ENCODE measurements at regions not wholly inside any gene's neighbourhood (a gene's known extent, or its start where the extent isn't known, plus 50 kb on each side); places are given as distances from the start of the nearest gene placed in this dataset.

DNA sequence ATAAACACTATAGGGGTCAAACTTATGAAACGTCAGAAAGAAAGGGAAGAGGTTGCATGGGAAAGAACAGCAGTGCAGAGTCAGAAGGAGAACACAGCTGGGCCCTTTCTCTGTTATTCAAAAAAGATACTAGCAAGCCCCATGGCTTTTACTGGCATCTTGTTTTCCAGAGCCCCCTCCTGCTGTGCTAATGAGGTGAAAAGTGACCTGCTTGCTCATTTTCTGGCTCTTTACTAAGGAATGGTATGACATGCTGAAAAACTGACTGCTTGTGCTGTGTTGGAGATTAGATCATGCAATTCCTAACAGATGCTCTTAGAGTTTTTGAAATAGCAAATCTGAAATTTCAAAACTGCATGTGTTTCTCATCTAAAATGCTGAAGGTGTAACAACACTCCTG, 541.6 kb upstream of the ALCAM start:
- Histone ChIP-seq H3K9me1 (ENCODE audit: control insufficient read depth, extremely low read depth, insufficient read depth, low read length) (no peaks in the 10 kb centered on the region), H3K9me3 (ENCODE audit: control insufficient read depth, low read depth, low read length) (no peaks in the 10 kb centered on the region), H3K36me3 (ENCODE audit: control insufficient read depth in 2 of 2, extremely low read depth in 1 of 2, insufficient read depth in 2 of 2, low read length in 2 of 2) (no peaks in the 10 kb centered on the region), H3K27me3 (ENCODE audit: control insufficient read depth, extremely low read depth, insufficient read depth, low read length) (no peaks in the 10 kb centered on the region), H3K9ac (ENCODE audit: control insufficient read depth, extremely low read depth, insufficient read depth, low read length) (no peak overlapping the region), H3K4me1 (ENCODE audit: control insufficient read depth, extremely low read depth, insufficient read depth, low read length) (no peaks in the 10 kb centered on the region), H3K4me3 (ENCODE audit: control insufficient read depth in 2 of 3, extremely low read depth in 1 of 3, insufficient read depth in 2 of 3, low read depth in 1 of 3, low read length in 3 of 3) (no peak overlapping the region), H4K20me1 (ENCODE audit: control insufficient read depth, extremely low read depth, insufficient read depth, low read length) (no peaks in the 10 kb centered on the region), H3K4me2 (ENCODE audit: control insufficient read depth, extremely low read depth, insufficient read depth, low read depth, low read length) (no peak overlapping the region), H2AFZ (ENCODE audit: control insufficient read depth, low read length) (no peak overlapping the region), H3K79me2 (ENCODE audit: control insufficient read depth, insufficient read depth, low read length) (no peaks in the 10 kb centered on the region), H3K27ac (ENCODE audit: control insufficient read depth, insufficient read depth, low read length) (no peak overlapping the region)
- no peak for TF ChIP-seq EZH2 (IDR thresholded peaks at IDR 0.05; ENCODE audit: low read length)
- TF ChIP-seq, protein P1, sequence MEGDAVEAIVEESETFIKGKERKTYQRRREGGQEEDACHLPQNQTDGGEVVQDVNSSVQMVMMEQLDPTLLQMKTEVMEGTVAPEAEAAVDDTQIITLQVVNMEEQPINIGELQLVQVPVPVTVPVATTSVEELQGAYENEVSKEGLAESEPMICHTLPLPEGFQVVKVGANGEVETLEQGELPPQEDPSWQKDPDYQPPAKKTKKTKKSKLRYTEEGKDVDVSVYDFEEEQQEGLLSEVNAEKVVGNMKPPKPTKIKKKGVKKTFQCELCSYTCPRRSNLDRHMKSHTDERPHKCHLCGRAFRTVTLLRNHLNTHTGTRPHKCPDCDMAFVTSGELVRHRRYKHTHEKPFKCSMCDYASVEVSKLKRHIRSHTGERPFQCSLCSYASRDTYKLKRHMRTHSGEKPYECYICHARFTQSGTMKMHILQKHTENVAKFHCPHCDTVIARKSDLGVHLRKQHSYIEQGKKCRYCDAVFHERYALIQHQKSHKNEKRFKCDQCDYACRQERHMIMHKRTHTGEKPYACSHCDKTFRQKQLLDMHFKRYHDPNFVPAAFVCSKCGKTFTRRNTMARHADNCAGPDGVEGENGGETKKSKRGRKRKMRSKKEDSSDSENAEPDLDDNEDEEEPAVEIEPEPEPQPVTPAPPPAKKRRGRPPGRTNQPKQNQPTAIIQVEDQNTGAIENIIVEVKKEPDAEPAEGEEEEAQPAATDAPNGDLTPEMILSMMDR (optimal IDR thresholded peaks at IDR 0.05 in 1 of 3, IDR thresholded peaks at IDR 0.05 in 1 of 3, conservative IDR thresholded peaks at IDR 0.05 in 1 of 3; ENCODE audit: extremely low read depth in 1 of 3, insufficient read depth in 2 of 3, low read length in 3 of 3) = no peak
- DNase-seq (ENCODE audit: low read depth, low spot score) = no peak
- dilution Hi-C loops (cut with MboI; ENCODE audit: extremely low pct_ligation_motif_present, low sequenced_read_pairs) = no loop called here
- FAIRE-seq = no peak

DNA sequence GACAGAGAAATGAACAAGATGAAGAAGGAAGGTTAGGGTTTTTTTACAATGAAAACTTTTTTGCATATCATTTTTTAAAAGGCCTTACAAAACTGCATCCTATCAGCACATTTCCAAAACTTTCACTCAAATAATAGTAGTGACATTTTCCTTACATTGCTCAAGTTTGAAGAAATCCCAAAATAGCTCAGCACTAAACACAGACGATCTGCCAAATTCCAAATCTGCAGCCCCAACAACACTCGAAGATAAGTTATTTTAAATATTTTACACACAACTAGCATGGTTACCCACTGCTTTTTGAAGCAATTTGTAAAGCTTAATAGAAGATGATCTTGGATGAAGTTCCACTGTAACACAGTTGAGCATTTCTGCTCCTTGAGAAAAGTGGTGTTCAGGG, 535.6 kb upstream of the ALCAM start:
- no peaks in the 10 kb centered on the region for H3K9me1 ChIP-seq (ENCODE audit: control insufficient read depth, extremely low read depth, insufficient read depth, low read length)
- no peaks in the 10 kb centered on the region for H3K4me1 ChIP-seq (ENCODE audit: control insufficient read depth, extremely low read depth, insufficient read depth, low read length)
- no peaks in the 10 kb centered on the region for H3K79me2 ChIP-seq (ENCODE audit: control insufficient read depth, insufficient read depth, low read length)
- H3K27me3 ChIP-seq (ENCODE audit: control insufficient read depth, extremely low read depth, insufficient read depth, low read length) = no peaks in the 10 kb centered on the region
- FAIRE-seq (no peak), DNase-seq (ENCODE audit: low read depth, low spot score) (no peak)
- no peaks in the 10 kb centered on the region for H3K9me3 ChIP-seq (ENCODE audit: control insufficient read depth, low read depth, low read length)
- TF ChIP-seq, protein P1 (optimal IDR thresholded peaks at IDR 0.05 in 1 of 3, IDR thresholded peaks at IDR 0.05 in 1 of 3, conservative IDR thresholded peaks at IDR 0.05 in 1 of 3; ENCODE audit: extremely low read depth in 1 of 3, insufficient read depth in 2 of 3, low read length in 3 of 3) = no peak
- TF ChIP-seq EZH2 (IDR thresholded peaks at IDR 0.05; ENCODE audit: low read length) = no peak
- H2AFZ ChIP-seq (ENCODE audit: control insufficient read depth, low read length) = no peak overlapping the region
- no peak overlapping the region for H3K4me3 ChIP-seq (ENCODE audit: control insufficient read depth in 2 of 3, extremely low read depth in 1 of 3, insufficient read depth in 2 of 3, low read depth in 1 of 3, low read length in 3 of 3)
- no peak overlapping the region for H3K4me2 ChIP-seq (ENCODE audit: control insufficient read depth, extremely low read depth, insufficient read depth, low read depth, low read length)
- H3K27ac ChIP-seq (ENCODE audit: control insufficient read depth, insufficient read depth, low read length) = no peak overlapping the region
- H3K36me3 ChIP-seq (ENCODE audit: control insufficient read depth in 2 of 2, extremely low read depth in 1 of 2, insufficient read depth in 2 of 2, low read length in 2 of 2) = no peaks in the 10 kb centered on the region
- no peaks in the 10 kb centered on the region for H4K20me1 ChIP-seq (ENCODE audit: control insufficient read depth, extremely low read depth, insufficient read depth, low read length)
- dilution Hi-C loops (cut with MboI; ENCODE audit: extremely low pct_ligation_motif_present, low sequenced_read_pairs) = no loop called here
- no peak overlapping the region for H3K9ac ChIP-seq (ENCODE audit: control insufficient read depth, extremely low read depth, insufficient read depth, low read length)
